NT2/D1 (cell line): ENCODE measurements at regions not wholly inside any gene's neighbourhood (a gene's known extent, or its start where the extent isn't known, plus 50 kb on each side); places are given as distances from the start of the nearest gene placed in this dataset.

Experiments used
- DNase-seq: peaks from one replicate; pipeline ENCODE4 v3.0.0-alpha.2; 2011; ENCODE audit warnings: low read depth, low spot score
- H3K27me3 ChIP-seq: 2 replicates; pipeline ENCODE4 v1.6.0; 2011; ENCODE audit warnings: mild to moderate bottlenecking; ENCODE audit not compliant: insufficient read length, insufficient read depth
- H3K36me3 ChIP-seq: 2 replicates; pipeline ENCODE4 v1.6.1; 2011; ENCODE audit warnings: mild to moderate bottlenecking, low read length, mixed read lengths; ENCODE audit not compliant: insufficient read depth, insufficient read length
- H3K4me1 ChIP-seq: 2 replicates; pipeline ENCODE4 v1.5.1; 2011; ENCODE audit not compliant: insufficient read depth, insufficient read length
- H3K4me3 ChIP-seq: 2 replicates; pipeline ENCODE4 v1.5.1; 2011; ENCODE audit warnings: low read depth; ENCODE audit not compliant: insufficient read length
- H3K9ac ChIP-seq: 2 replicates; pipeline ENCODE4 v1.6.0; 2011; ENCODE audit warnings: low read depth; ENCODE audit not compliant: insufficient read length
- H3K9me3 ChIP-seq: 2 replicates; pipeline ENCODE4 v1.5.1; 2011; ENCODE audit warnings: mild to moderate bottlenecking, low read length; ENCODE audit not compliant: insufficient read depth
- SUZ12 ChIP-seq: IDR thresholded peaks from 2 replicates; pipeline ENCODE4 v1.6.1; 2011; ENCODE audit not compliant: insufficient read length, insufficient read depth; ENCODE audit errors: extremely low read depth
- YY1 ChIP-seq: IDR thresholded peaks from 2 replicates; pipeline ENCODE4 v1.6.1; 2011; ENCODE audit not compliant: insufficient read length, insufficient read depth
- ZNF274 ChIP-seq: IDR thresholded peaks from 2 replicates; pipeline ENCODE4 v1.6.1; 2011; ENCODE audit warnings: mild to moderate bottlenecking, low read depth, low read length

GRCh38 chr10:62548686-62549085 is 174.5 kb downstream of the ZNF365 start:
- Histone ChIP-seq H3K27me3 (no peaks in the 10 kb centered on the region), H3K9ac (no peak overlapping the region), H3K4me3 (no peak overlapping the region), H3K36me3 (no peaks in the 10 kb centered on the region), H3K9me3 (no peaks in the 10 kb centered on the region), H3K4me1 (no peaks in the 10 kb centered on the region)
- TF ChIP-seq SUZ12 (no peak), ZNF274 (no peak), YY1 (no peak)
- DNase-seq: no peak

GRCh38 chr10:62550173-62550572 is 176.0 kb downstream of the ZNF365 start:
- Histone ChIP-seq H3K4me3 (no peak overlapping the region), H3K9ac (no peak overlapping the region), H3K4me1 (no peaks in the 10 kb centered on the region), H3K27me3 (no peaks in the 10 kb centered on the region), H3K36me3 (no peaks in the 10 kb centered on the region), H3K9me3 (no peaks in the 10 kb centered on the region)
- TF ChIP-seq ZNF274: no peak
- TF ChIP-seq YY1: no peak
- TF ChIP-seq SUZ12: no peak
- DNase-seq: no peak

GRCh38 chr10:62554632-62555199 is 180.5 kb downstream of the ZNF365 start:
- H3K4me1 ChIP-seq: no peaks in the 10 kb centered on the region
- DNase-seq: no peak
- no peaks in the 10 kb centered on the region for H3K36me3 ChIP-seq
- no peak for TF ChIP-seq SUZ12
- TF ChIP-seq YY1: no peak
- no peak for TF ChIP-seq ZNF274
- no peak overlapping the region for H3K9ac ChIP-seq
- H3K9me3 ChIP-seq: no peaks in the 10 kb centered on the region
- H3K27me3 ChIP-seq: no peaks in the 10 kb centered on the region
- no peak overlapping the region for H3K4me3 ChIP-seq

- Histone ChIP-seq H3K36me3 (no peaks in the 10 kb centered on the region), H3K27me3 (no peaks in the 10 kb centered on the region), H3K4me1 (no peaks in the 10 kb centered on the region), H3K9me3 (no peaks in the 10 kb centered on the region), H3K4me3 (no peak overlapping the region), H3K9ac (no peak overlapping the region)
- no peak for DNase-seq
- TF ChIP-seq YY1 (no peak), ZNF274 (no peak), SUZ12 (no peak)
Observed at GRCh38 chr10:62559481-62560200, 185.5 kb downstream of the ZNF365 start.

GRCh38 chr10:62560201-62560819 is 186.1 kb downstream of the ZNF365 start:
- TF ChIP-seq SUZ12: no peak
- no peak for TF ChIP-seq ZNF274
- TF ChIP-seq YY1: no peak
- Histone ChIP-seq H3K27me3 (no peaks in the 10 kb centered on the region), H3K4me3 (no peak overlapping the region), H3K9ac (no peak overlapping the region), H3K9me3 (no peaks in the 10 kb centered on the region), H3K4me1 (no peaks in the 10 kb centered on the region), H3K36me3 (no peaks in the 10 kb centered on the region)
- DNase-seq: no peak

- no peak for TF ChIP-seq SUZ12
- TF ChIP-seq YY1: no peak
- TF ChIP-seq ZNF274: no peak
- Histone ChIP-seq H3K9me3 (no peaks in the 10 kb centered on the region), H3K4me3 (no peak overlapping the region), H3K27me3 (no peaks in the 10 kb centered on the region), H3K4me1 (no peaks in the 10 kb centered on the region), H3K9ac (no peak overlapping the region), H3K36me3 (no peaks in the 10 kb centered on the region)
- no peak for DNase-seq
Observed at GRCh38 chr10:62561151-62561550, 187.0 kb downstream of the ZNF365 start.

GRCh38 chr10:62562101-62562500 is 187.9 kb downstream of the ZNF365 start:
- Histone ChIP-seq H3K9ac (no peak overlapping the region), H3K4me3 (no peak overlapping the region), H3K9me3 (no peaks in the 10 kb centered on the region), H3K36me3 (no peaks in the 10 kb centered on the region), H3K4me1 (no peaks in the 10 kb centered on the region), H3K27me3 (no peaks in the 10 kb centered on the region)
- no peak for DNase-seq
- TF ChIP-seq YY1: no peak
- no peak for TF ChIP-seq SUZ12
- no peak for TF ChIP-seq ZNF274
